ENCODE measurements at regions not wholly inside any gene's neighbourhood (a gene's known extent, or its start where the extent isn't known, plus 50 kb on each side); places are given as distances from the start of the nearest gene placed in this dataset.

DNA sequence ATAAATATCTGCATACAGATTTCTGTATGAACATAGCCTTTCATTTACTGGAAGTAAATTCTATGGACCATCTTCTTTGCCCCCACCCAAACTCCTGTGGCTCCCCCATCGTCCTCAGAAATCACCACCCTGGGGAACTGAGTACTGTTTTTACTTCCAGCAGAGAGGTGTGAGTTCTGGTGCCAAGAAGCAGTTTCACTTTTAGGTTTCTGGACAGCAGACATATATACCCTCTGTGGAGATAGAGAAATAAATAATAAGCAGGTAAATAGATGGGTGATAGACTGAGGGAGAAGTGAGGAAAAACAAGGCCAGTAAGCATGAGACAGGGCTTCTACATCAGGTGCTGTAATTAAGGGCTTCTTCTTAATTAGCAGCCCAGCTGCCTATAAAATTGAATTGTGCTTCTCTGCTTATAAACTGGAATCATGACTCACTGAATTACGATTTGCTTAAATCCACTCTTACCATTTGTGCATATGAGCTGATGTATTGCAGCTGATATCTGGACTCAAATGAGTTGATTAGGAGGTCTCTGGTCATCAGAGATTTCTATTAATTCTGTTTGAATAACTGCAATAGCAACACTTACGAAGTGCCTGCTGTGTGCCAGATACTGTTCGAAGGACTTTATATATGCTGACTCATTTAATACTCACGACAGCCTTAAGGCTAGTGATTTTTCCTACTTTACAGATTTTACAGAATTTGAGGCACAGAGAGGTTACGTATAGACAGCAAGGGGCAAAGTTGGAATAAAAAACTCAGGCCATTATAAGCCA, 60.8 kb upstream of the DHX15 start:
- H3K4me2 ChIP-seq = no peak overlapping the region

DNA sequence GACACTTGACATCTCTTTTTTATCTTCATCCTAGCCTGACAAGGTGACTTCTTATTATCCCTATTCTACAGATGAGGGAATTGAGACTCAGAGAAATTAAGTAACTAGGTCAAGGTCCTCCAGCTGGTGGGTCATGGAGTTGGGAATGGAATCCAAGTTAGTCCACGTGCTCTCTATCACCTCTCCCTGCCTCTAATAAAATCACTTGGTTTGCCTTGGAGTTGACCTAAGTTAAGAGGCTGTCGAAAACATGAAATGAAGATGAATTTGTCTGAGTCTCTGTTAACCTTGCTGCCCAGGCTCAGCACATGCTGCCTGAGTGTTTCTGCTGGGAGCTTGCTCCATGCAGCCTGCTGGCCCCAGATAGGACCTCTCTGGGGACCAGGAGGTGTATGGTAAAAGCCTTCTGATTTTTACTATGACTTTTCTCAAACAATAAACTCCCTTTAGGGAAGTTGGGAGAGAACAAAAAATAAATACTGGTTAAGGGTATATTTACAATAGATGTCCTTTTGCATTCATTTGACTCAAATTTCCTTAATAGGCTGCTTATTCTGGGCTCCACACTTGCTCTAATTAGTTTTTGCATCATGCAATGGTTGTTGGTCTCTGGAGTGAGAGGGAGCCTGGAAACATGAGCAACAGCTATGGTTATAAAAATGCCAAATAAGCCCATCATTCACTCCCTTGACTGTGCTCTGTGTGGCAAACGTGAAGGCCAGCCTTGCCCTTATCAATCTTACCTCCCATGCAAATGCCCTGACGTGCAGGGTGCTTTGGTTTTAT, 61.6 kb upstream of the DHX15 start:
- H3K27me3 Mint-ChIP-seq (ENCODE audit: insufficient read depth, low read depth) = peaks cover 4% of the 10 kb centered on the region
- H3K4me1 ChIP-seq = peaks cover 19% of the 10 kb centered on the region
- no peak overlapping the region for H3K4me3 Mint-ChIP-seq
- TF ChIP-seq EZH2 (IDR thresholded peaks at IDR 0.05) (no peak), EZH2phosphoT487 (IDR thresholded peaks at IDR 0.05) (no peak)
- TF ChIP-seq, protein P1, sequence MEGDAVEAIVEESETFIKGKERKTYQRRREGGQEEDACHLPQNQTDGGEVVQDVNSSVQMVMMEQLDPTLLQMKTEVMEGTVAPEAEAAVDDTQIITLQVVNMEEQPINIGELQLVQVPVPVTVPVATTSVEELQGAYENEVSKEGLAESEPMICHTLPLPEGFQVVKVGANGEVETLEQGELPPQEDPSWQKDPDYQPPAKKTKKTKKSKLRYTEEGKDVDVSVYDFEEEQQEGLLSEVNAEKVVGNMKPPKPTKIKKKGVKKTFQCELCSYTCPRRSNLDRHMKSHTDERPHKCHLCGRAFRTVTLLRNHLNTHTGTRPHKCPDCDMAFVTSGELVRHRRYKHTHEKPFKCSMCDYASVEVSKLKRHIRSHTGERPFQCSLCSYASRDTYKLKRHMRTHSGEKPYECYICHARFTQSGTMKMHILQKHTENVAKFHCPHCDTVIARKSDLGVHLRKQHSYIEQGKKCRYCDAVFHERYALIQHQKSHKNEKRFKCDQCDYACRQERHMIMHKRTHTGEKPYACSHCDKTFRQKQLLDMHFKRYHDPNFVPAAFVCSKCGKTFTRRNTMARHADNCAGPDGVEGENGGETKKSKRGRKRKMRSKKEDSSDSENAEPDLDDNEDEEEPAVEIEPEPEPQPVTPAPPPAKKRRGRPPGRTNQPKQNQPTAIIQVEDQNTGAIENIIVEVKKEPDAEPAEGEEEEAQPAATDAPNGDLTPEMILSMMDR (IDR thresholded peaks at IDR 0.05) = no peak
- H3K4me2 ChIP-seq = no peak overlapping the region
- H3K27ac ChIP-seq = no peak overlapping the region
- no peaks in the 10 kb centered on the region for H4K20me1 ChIP-seq (ENCODE audit: low read depth)
- H3K9me3 Mint-ChIP-seq = no peaks in the 10 kb centered on the region
- no peaks in the 10 kb centered on the region for H3K36me3 Mint-ChIP-seq
- H3K36me3 ChIP-seq = no peaks in the 10 kb centered on the region
- no peaks in the 10 kb centered on the region for H3K9me3 ChIP-seq (ENCODE audit: low read depth)
- no peak overlapping the region for H3K27ac Mint-ChIP-seq
- no peak overlapping the region for H3K9ac ChIP-seq
- no peaks in the 10 kb centered on the region for H3K27me3 ChIP-seq
- H3K79me2 ChIP-seq (ENCODE audit: low read depth) = no peaks in the 10 kb centered on the region
- no peak for DNase-seq (ENCODE audit: low spot score)
- no peak overlapping the region for H2AFZ ChIP-seq (replicated peaks)
- H3F3A ChIP-seq (ENCODE audit: low read depth) = peaks cover 10% of the 10 kb centered on the region
- peaks cover 13% of the 10 kb centered on the region for H3K4me1 Mint-ChIP-seq
- H3K4me3 ChIP-seq = no peak overlapping the region

More for the DNA sequence above, 60.8 kb upstream of the DHX15 start:
- H2AFZ ChIP-seq (replicated peaks) = no peak overlapping the region
- no peak overlapping the region for H3K9ac ChIP-seq
- no peaks in the 10 kb centered on the region for H3K9me3 Mint-ChIP-seq
- H3K27ac Mint-ChIP-seq = no peak overlapping the region
- peaks cover 10% of the 10 kb centered on the region for H3F3A ChIP-seq (ENCODE audit: low read depth)
- peaks cover 2% of the 10 kb centered on the region for H3K27me3 Mint-ChIP-seq (ENCODE audit: insufficient read depth, low read depth)
- H3K4me3 ChIP-seq = no peak overlapping the region
- H3K27ac ChIP-seq = no peak overlapping the region
- peaks cover 7% of the 10 kb centered on the region for H3K4me1 Mint-ChIP-seq
- no peaks in the 10 kb centered on the region for H4K20me1 ChIP-seq (ENCODE audit: low read depth)
- no peaks in the 10 kb centered on the region for H3K36me3 Mint-ChIP-seq
- no peak overlapping the region for H3K4me3 Mint-ChIP-seq
- no peak for TF ChIP-seq EZH2 (IDR thresholded peaks at IDR 0.05)
- TF ChIP-seq EZH2phosphoT487 (IDR thresholded peaks at IDR 0.05) = no peak
- TF ChIP-seq, protein P1 (IDR thresholded peaks at IDR 0.05) = no peak
- H3K9me3 ChIP-seq (ENCODE audit: low read depth) = no peaks in the 10 kb centered on the region
- DNase-seq (ENCODE audit: low spot score) = no peak
- no peaks in the 10 kb centered on the region for H3K79me2 ChIP-seq (ENCODE audit: low read depth)
- no peaks in the 10 kb centered on the region for H3K27me3 ChIP-seq
- no peaks in the 10 kb centered on the region for H3K36me3 ChIP-seq
- H3K4me1 ChIP-seq = peaks cover 12% of the 10 kb centered on the region

DNA sequence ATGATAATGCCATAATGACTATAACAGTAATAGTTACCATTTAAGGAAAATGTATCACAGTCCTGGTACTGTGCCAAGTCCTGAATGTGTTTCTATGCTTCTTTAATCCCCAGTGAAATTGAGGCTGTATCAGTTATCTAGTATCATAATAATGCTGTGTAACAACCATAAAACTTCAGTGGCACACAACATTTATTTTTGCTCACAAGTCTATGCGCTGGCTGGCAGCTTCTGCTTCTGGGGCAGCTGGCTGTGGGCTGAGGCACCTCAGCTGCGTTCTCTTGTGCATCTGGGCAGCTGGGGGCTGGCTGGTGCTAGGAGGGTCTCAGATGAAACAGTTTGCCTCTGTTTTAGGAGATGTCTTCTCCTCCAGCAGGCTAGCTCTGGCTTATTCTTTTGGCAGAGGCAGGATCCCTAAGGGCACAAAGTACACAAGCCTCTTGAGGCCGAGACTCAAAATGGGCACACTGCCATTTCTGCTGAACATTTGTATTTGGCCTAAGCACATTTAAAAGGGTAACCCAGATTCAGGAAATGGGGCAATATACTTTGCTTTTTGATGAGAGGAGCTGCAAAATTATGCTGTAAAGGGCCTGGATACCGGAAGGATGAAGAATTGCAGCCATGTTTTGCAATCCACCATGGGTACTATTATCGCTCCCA, 62.6 kb upstream of the DHX15 start:
- no peak overlapping the region for H3K27ac ChIP-seq

More for the DNA sequence above, 62.6 kb upstream of the DHX15 start:
- Mint-ChIP-seq H3K27me3 (ENCODE audit: insufficient read depth, low read depth) (peaks cover 4% of the 10 kb centered on the region), H3K27ac (no peak overlapping the region), H3K4me1 (peaks cover 16% of the 10 kb centered on the region), H3K9me3 (no peaks in the 10 kb centered on the region), H3K36me3 (no peaks in the 10 kb centered on the region), H3K4me3 (no peak overlapping the region)
- no peaks in the 10 kb centered on the region for H3K9me3 ChIP-seq (ENCODE audit: low read depth)
- no peak overlapping the region for H3K9ac ChIP-seq
- H3F3A ChIP-seq (ENCODE audit: low read depth) = peaks cover 10% of the 10 kb centered on the region
- peaks cover 19% of the 10 kb centered on the region for H3K4me1 ChIP-seq
- H3K79me2 ChIP-seq (ENCODE audit: low read depth) = no peaks in the 10 kb centered on the region
- no peaks in the 10 kb centered on the region for H3K27me3 ChIP-seq
- H3K4me3 ChIP-seq = no peak overlapping the region
- DNase-seq (ENCODE audit: low spot score) = no peak
- H4K20me1 ChIP-seq (ENCODE audit: low read depth) = no peaks in the 10 kb centered on the region
- H2AFZ ChIP-seq (replicated peaks) = no peak overlapping the region
- no peaks in the 10 kb centered on the region for H3K36me3 ChIP-seq
- TF ChIP-seq, protein P1 (IDR thresholded peaks at IDR 0.05) = no peak
- TF ChIP-seq EZH2 (IDR thresholded peaks at IDR 0.05) (no peak), EZH2phosphoT487 (IDR thresholded peaks at IDR 0.05) (no peak)
- H3K4me2 ChIP-seq = no peak overlapping the region
